Endothelial cell (in vitro differentiated cells): ENCODE measurements at regions not wholly inside any gene's neighbourhood (a gene's known extent, or its start where the extent isn't known, plus 50 kb on each side); places are given as distances from the start of the nearest gene placed in this dataset.

ENCODE experiments used
- DNase-seq: peaks from one replicate; pipeline ENCODE4 v3.0.0; 2021; ENCODE audit warnings: low spot score
- H3K27ac Mint-ChIP-seq: one replicate; pipeline ENCODE4 v1.8.0; 2021; ENCODE audit warnings: mixed read lengths, inconsistent platforms; ENCODE audit not compliant: unreplicated experiment
- H3K27me3 Mint-ChIP-seq: one replicate; pipeline ENCODE4 v1.8.0; 2021; ENCODE audit warnings: mild to moderate bottlenecking, moderate library complexity, mixed read lengths, inconsistent platforms; ENCODE audit not compliant: unreplicated experiment
- H3K36me3 Mint-ChIP-seq: one replicate; pipeline ENCODE4 v1.8.0; 2021; ENCODE audit warnings: mild to moderate bottlenecking, low read depth, mixed read lengths, inconsistent platforms; ENCODE audit not compliant: unreplicated experiment
- H3K4me1 Mint-ChIP-seq: one replicate; pipeline ENCODE4 v1.8.0; 2021; ENCODE audit warnings: mild to moderate bottlenecking, mixed read lengths, inconsistent platforms; ENCODE audit not compliant: unreplicated experiment
- H3K4me3 Mint-ChIP-seq: one replicate; pipeline ENCODE4 v1.8.0; 2021; ENCODE audit warnings: mild to moderate bottlenecking, mixed read lengths, inconsistent platforms; ENCODE audit not compliant: unreplicated experiment
- H3K9me3 Mint-ChIP-seq: one replicate; pipeline ENCODE4 v1.8.0; 2021; ENCODE audit warnings: mixed read lengths, inconsistent platforms; ENCODE audit not compliant: unreplicated experiment
- TF ChIP-seq, protein P1 (sequence below): fragments of 200-600 bp; sonication (generic); IDR thresholded peaks from one replicate; pipeline ENCODE4 v1.5.0; 2021; ENCODE audit warnings: antibody characterized with exemption; ENCODE audit not compliant: unreplicated experiment

DNA sequence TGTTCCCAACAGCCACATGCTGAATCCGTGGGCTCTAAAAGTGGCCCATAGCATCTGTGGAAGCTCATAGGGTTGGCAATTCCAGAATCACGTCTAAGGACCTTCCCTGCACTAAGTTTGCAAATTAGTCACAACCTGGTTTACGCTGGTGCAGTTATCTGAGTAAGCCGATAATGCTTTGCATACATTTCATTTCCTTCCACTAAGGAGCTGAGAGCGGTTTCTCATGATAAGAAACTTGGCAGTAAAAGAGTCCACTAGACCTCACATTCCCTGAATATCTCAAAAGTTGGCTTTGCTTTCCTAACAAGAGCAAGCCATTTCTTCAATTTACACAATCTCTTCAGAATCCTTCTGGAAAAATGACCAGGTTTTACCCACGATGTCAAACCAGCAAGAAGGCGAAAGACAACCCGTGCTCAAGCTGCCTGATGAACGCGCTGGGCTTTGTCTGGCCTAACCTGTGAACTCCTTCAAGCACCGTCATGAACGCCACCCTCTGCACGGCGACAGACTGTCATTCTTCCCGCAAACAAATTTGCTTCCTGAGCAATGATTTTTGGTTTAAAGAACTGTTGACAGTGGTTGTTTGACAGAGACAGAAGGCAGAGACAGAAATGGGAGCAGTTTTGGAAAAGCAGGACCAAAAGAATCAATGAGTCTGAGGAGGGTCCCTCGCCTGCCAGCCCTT, 73.0 kb upstream of the COPS8 start:
- TF ChIP-seq, protein P1, sequence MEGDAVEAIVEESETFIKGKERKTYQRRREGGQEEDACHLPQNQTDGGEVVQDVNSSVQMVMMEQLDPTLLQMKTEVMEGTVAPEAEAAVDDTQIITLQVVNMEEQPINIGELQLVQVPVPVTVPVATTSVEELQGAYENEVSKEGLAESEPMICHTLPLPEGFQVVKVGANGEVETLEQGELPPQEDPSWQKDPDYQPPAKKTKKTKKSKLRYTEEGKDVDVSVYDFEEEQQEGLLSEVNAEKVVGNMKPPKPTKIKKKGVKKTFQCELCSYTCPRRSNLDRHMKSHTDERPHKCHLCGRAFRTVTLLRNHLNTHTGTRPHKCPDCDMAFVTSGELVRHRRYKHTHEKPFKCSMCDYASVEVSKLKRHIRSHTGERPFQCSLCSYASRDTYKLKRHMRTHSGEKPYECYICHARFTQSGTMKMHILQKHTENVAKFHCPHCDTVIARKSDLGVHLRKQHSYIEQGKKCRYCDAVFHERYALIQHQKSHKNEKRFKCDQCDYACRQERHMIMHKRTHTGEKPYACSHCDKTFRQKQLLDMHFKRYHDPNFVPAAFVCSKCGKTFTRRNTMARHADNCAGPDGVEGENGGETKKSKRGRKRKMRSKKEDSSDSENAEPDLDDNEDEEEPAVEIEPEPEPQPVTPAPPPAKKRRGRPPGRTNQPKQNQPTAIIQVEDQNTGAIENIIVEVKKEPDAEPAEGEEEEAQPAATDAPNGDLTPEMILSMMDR: no peak
- no peak for DNase-seq
- Mint-ChIP-seq H3K4me1 (no peaks in the 10 kb centered on the region), H3K27me3 (peaks cover 2% of the 10 kb centered on the region), H3K9me3 (no peaks in the 10 kb centered on the region), H3K27ac (no peak overlapping the region), H3K4me3 (no peak overlapping the region), H3K36me3 (no peaks in the 10 kb centered on the region)

DNA sequence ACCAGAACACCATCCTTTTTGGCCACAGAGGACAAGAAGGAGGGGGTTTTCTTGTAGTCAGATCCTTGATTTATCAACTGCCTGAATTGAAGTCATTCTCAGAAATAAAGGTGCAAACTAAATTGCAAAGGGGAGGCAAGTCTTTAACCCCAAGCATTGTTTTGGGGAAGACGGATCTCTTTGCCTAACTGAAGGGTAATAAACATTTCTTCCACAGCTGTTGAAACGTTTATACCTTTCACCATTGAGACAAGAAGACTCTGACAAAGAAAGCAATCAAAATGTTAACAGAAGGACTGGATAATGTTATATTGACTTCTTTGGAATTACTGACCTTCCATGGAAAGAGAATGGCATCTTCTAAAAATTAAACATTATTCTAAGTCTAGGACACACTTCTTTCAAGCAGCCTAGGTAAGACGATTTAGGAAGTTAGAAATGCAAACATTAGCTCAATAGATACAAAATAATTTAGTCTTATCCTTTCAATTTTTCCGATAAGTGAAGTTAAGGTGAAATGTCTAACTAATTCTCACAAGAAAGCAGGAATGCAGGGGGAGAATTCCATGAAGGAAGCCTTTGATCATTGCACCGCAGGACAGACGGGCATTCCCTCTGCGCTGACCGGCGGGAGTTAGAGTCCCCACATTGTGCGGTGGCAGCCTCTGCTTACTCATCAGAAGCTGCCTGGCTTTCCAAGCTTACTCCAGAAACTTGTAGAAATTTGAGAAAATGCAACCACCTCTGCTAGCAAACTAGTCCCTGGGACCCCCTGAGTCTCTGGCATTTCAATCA, 69.4 kb upstream of the COPS8 start:
- TF ChIP-seq, protein P1: no peak
- Mint-ChIP-seq H3K4me1 (no peaks in the 10 kb centered on the region), H3K4me3 (no peak overlapping the region), H3K9me3 (no peaks in the 10 kb centered on the region), H3K27me3 (no peaks in the 10 kb centered on the region), H3K36me3 (no peaks in the 10 kb centered on the region), H3K27ac (no peak overlapping the region)
- no peak for DNase-seq

DNA sequence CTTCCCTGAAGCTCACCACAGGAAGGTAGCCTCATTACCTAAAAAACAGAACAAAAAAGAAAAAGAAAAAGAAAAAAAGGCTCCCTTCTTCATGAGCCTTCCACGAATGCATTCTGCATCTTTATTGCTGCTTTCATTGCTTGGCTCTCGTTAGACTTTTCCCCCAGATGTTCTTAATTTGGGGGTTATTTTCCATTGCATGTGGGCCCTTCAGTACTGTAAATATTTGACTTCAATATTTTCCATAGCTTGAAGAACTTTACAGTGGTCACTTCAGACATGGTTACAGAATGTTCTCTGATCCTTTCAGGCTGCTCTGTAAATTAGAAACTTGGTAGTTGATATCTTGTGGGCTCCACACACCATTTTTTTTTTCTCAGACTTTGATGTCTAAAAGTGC, 65.6 kb upstream of the COPS8 start:
- Mint-ChIP-seq H3K36me3 (no peaks in the 10 kb centered on the region), H3K27ac (no peak overlapping the region), H3K4me1 (no peaks in the 10 kb centered on the region), H3K9me3 (no peaks in the 10 kb centered on the region), H3K27me3 (no peaks in the 10 kb centered on the region), H3K4me3 (no peak overlapping the region)
- DNase-seq: no peak
- TF ChIP-seq, protein P1: no peak

DNA sequence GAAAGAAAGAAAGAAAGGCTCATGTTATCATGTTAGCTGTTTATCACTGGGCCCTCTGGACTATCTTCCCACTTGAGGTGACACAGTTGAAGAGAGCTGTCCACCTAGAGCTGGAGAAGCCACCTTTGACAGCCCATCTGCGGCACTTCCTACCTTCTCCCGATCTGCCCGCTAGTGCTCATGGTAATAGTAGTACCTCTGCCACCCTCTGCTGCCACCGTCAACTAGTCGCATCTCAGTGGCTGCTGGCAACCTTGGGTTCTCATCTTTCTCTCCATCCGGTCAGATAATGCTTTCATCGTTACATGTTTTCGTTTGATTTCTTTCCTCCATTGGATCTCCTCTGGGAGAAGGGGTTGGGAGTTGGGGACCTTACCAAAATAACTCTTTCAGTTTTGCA, 63.2 kb upstream of the COPS8 start:
- Mint-ChIP-seq H3K4me1 (no peaks in the 10 kb centered on the region), H3K27ac (no peak overlapping the region)

DNA sequence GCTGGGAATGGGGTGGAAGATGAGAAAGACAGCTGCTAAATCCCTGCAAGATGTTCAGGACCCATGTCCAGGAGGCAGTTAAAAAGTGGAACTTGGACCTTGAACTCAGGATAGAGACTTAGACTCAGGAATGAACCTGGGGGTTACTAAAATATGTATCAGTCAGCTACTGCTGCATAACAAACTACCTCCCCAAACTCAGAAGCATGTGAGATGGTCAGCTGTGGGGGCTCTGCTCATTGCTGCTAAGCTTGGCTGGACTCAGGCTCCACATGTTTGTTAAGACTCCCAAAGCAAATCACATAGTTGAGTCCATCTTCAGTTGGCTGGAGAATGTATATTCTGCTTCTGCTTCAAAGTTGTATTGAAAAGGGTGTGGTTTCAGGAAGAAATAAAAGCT, 61.4 kb upstream of the COPS8 start:
- no peak for DNase-seq
- Mint-ChIP-seq H3K27me3 (no peaks in the 10 kb centered on the region), H3K4me3 (no peak overlapping the region), H3K9me3 (no peaks in the 10 kb centered on the region), H3K4me1 (no peaks in the 10 kb centered on the region), H3K36me3 (no peaks in the 10 kb centered on the region), H3K27ac (no peak overlapping the region)
- TF ChIP-seq, protein P1: no peak

More for the DNA sequence above, 63.2 kb upstream of the COPS8 start:
- no peak for DNase-seq
- TF ChIP-seq, protein P1: no peak
- Mint-ChIP-seq H3K9me3 (no peaks in the 10 kb centered on the region), H3K4me3 (no peak overlapping the region), H3K27me3 (no peaks in the 10 kb centered on the region), H3K36me3 (no peaks in the 10 kb centered on the region)
